ENCODE measurements at regions not wholly inside any gene's neighbourhood (a gene's known extent, or its start where the extent isn't known, plus 50 kb on each side); places are given as distances from the start of the nearest gene placed in this dataset.

DNA sequence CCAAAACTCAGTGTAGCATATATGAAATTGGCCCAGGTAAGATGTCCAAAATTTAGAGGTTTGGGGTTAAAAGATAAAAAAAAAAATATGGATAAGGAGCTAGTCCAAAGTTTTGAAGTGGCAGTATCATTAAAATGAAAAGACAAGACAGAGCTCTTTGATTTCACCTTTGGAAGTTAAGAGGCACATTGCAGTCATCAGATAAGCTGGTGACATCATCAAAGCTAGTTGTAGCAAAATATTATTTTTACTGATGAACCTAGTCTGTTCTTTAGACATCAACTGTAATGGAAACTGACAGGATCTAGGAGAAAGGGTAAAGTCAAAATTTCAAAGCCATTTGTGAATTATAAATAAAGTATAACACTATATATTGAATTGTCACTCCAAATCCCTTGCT is 603.7 kb upstream of the CDH8 start:
- no peaks in the 10 kb centered on the region for H3K27me3 ChIP-seq
- no peak for DNase-seq (ENCODE audit: low spot score in 2 of 2)
- no peak overlapping the region for H3K4me3 ChIP-seq
- TF ChIP-seq, protein P1, sequence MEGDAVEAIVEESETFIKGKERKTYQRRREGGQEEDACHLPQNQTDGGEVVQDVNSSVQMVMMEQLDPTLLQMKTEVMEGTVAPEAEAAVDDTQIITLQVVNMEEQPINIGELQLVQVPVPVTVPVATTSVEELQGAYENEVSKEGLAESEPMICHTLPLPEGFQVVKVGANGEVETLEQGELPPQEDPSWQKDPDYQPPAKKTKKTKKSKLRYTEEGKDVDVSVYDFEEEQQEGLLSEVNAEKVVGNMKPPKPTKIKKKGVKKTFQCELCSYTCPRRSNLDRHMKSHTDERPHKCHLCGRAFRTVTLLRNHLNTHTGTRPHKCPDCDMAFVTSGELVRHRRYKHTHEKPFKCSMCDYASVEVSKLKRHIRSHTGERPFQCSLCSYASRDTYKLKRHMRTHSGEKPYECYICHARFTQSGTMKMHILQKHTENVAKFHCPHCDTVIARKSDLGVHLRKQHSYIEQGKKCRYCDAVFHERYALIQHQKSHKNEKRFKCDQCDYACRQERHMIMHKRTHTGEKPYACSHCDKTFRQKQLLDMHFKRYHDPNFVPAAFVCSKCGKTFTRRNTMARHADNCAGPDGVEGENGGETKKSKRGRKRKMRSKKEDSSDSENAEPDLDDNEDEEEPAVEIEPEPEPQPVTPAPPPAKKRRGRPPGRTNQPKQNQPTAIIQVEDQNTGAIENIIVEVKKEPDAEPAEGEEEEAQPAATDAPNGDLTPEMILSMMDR (IDR thresholded peaks at IDR 0.05) = no peak
- H3K9me3 ChIP-seq = no peaks in the 10 kb centered on the region
- intact Hi-C loops (cut with DNase I) = no loop called here
- H3K27ac ChIP-seq = no peak overlapping the region
- no peaks in the 10 kb centered on the region for H3K36me3 ChIP-seq
- H3K4me1 ChIP-seq = no peaks in the 10 kb centered on the region

DNA sequence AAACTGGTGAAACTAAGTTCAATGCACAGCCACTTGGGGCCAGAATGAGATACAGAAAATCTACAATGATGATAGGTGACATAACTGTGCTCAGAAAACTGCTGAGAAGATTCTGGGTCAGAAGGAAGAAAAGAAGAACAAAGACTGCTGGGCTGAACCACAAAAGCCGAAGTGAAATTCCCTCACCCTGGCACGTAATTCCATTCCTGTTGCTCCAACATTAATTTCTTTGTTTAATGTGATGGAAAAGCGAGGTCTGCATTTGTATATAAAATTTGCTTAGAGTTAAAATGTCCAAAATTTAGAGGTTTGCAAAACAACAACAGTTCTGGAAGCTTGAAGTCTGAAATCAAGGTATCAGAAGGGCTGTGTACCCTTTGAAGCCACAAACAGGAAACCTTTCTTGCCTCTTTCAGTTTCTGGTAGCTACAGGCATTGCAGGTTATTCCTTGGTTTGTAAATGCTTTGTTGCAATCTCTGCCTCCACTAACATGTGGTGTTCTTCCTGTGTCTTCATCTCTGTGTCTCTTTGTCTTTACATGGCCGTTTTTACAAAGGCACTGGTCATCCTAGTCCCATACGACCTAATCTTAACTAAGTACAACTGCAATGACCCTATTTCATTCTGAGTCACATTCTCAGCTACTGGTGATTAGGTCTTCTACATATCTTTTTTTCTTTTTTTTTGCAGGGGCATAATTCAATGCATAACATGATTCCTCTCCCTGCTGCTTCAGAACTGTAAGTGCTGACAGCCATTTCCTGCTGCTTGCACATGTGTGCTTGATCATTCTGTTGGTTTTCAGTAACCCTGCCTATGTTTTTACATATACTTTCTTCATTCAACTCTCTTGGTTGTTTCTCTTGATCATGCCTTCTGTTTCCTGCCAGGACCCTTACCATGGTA is 603.0 kb upstream of the CDH8 start:
- Histone ChIP-seq H3K27ac (no peak overlapping the region), H3K4me1 (no peaks in the 10 kb centered on the region), H3K36me3 (no peaks in the 10 kb centered on the region), H3K27me3 (no peaks in the 10 kb centered on the region), H3K9me3 (no peaks in the 10 kb centered on the region), H3K4me3 (no peak overlapping the region)
- intact Hi-C loops (cut with DNase I) = no loop called here
- DNase-seq (ENCODE audit: low spot score in 2 of 2) = no peak
- TF ChIP-seq, protein P1 (IDR thresholded peaks at IDR 0.05) = no peak

DNA sequence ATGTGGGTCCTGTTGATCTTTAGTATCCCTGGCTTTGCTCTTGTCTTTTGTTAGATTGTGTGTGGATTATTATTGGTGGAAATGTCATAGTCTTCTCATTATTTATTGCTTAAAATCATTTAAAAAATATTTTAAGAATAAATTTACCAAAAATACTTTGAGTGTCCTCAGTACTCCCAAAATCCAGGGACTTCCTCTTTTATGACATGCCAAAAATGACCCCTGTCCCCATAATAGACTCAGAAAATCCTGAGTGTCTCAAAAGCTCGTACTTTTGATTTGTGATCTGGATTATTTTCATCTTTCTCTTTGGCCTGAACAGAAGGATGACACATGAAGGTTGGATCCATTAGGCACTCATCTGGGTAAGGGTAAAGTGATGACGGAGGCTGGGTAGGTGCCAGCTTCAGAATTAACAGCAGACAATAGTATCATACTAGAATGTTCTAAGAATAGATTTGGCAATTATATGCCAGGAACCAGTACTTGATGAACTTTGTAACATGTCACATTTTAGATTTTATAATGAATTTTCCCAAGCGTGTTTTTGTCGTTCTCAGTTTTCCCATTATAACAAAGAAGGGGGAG is 602.2 kb upstream of the CDH8 start:
- H3K27ac ChIP-seq = no peak overlapping the region
- no peaks in the 10 kb centered on the region for H3K9me3 ChIP-seq
- DNase-seq (ENCODE audit: low spot score in 2 of 2) = no peak
- H3K27me3 ChIP-seq = no peaks in the 10 kb centered on the region
- no peaks in the 10 kb centered on the region for H3K4me1 ChIP-seq
- intact Hi-C loops (cut with DNase I) = no loop called here
- TF ChIP-seq, protein P1 (IDR thresholded peaks at IDR 0.05) = no peak
- H3K36me3 ChIP-seq = no peaks in the 10 kb centered on the region
- no peak overlapping the region for H3K4me3 ChIP-seq

DNA sequence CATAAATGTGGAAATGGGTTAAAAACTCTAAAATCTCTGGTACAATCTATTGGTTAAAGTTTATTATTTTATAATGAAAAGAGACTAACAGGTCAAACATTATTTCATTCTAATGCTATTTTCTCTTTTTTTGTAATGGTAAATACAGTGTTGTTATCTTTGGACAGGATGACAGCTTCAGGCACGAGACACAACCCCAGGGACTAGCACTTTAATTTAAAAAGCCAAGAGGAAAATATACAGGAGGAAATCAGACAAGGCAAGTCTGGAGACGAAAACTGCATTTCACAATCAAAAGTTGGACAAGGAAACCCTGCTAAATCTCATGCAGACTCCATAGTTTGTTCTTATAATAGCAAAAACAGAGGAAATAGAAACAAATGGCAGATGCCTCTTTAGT is 589.1 kb upstream of the CDH8 start:
- Histone ChIP-seq H3K27me3 (no peaks in the 10 kb centered on the region), H3K36me3 (no peaks in the 10 kb centered on the region), H3K4me1 (no peaks in the 10 kb centered on the region), H3K9me3 (no peaks in the 10 kb centered on the region), H3K27ac (no peak overlapping the region), H3K4me3 (no peak overlapping the region)
- no peak for DNase-seq (ENCODE audit: low spot score in 2 of 2)
- intact Hi-C loops (cut with DNase I) = no loop called here
- TF ChIP-seq, protein P1 (IDR thresholded peaks at IDR 0.05) = no peak

DNA sequence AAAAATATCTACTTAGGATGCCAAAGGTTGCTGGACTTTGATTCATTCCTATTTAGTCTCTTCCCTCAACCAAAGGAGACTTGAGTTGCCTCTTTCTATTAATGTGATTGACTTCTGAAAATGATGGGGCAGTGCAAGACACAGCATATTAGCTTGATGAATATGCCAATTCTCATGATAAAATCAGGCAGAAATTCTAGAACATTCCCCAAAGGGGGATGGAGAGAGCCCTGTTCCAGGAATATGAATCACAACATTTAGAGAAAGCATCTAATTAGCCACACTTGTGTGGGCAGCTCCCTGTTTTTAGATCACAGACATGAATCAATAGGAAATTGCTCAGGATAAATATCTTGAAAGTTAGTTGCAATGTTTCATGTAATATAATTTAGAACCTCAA is 584.0 kb upstream of the CDH8 start:
- H3K4me1 ChIP-seq = no peaks in the 10 kb centered on the region
- TF ChIP-seq, protein P1 (IDR thresholded peaks at IDR 0.05) = no peak
- H3K27ac ChIP-seq = no peak overlapping the region
- no peaks in the 10 kb centered on the region for H3K36me3 ChIP-seq
- intact Hi-C loops (cut with DNase I) = no loop called here
- no peaks in the 10 kb centered on the region for H3K9me3 ChIP-seq
- no peak overlapping the region for H3K4me3 ChIP-seq
- H3K27me3 ChIP-seq = no peaks in the 10 kb centered on the region
- no peak for DNase-seq (ENCODE audit: low spot score in 2 of 2)

Data from ascending aorta (tissue), 2 donors.